CD14-positive monocyte (primary cell): ENCODE measurements at regions not wholly inside any gene's neighbourhood (a gene's known extent, or its start where the extent isn't known, plus 50 kb on each side); places are given as distances from the start of the nearest gene placed in this dataset.

ENCODE experiments used
- DNase-seq, 3 donors: peaks; one replicate each; pipeline ENCODE4 v3.0.0-alpha.2; 2011 to 2022
- H2AFZ ChIP-seq: 2 replicates; pipeline ENCODE4 v1.6.0; 2012; ENCODE audit warnings: mild to moderate bottlenecking, low read depth, low read length, inconsistent platforms; ENCODE audit not compliant: insufficient read depth, poor library complexity, severe bottlenecking
- H3K27ac ChIP-seq, 2 donors: 1 replicate in 1 of 2; 2 replicates in 1 of 2; pipeline ENCODE4 v1.5.1; 2012 to 2013; ENCODE audit warnings: low read length in 2 of 2, control low read depth in 1 of 2, inconsistent platforms in 1 of 2, low read depth in 1 of 2, mild to moderate bottlenecking in 1 of 2
- H3K27me3 ChIP-seq, 2 donors: one replicate each; pipeline versions ENCODE4 v1.6.0 to v1.6.1; 2011 to 2013; ENCODE audit warnings: low read length in 2 of 2; ENCODE audit not compliant: control insufficient read depth in 2 of 2, insufficient read depth in 2 of 2
- H3K36me3 ChIP-seq, 2 donors: replicated peaks in 1 of 2; 1 replicate in 1 of 2; 2 replicates in 1 of 2; pipeline versions ENCODE4 v1.5.1 to v1.6.1; 2012 to 2013; ENCODE audit warnings: low read length in 2 of 2, control low read depth in 1 of 2, inconsistent platforms in 1 of 2, mild to moderate bottlenecking in 1 of 2; ENCODE audit not compliant: insufficient read depth in 2 of 2, control insufficient read depth in 1 of 2
- H3K4me1 ChIP-seq, 2 donors: 1 replicate in 1 of 2; 2 replicates in 1 of 2; pipeline versions ENCODE4 v1.5.1 to v1.6.1; 2012 to 2013; ENCODE audit warnings: low read length in 2 of 2, control low read depth in 1 of 2, inconsistent platforms in 1 of 2, mild to moderate bottlenecking in 1 of 2, moderate library complexity in 1 of 2; ENCODE audit not compliant: insufficient read depth in 2 of 2, control insufficient read depth in 1 of 2
- H3K4me2 ChIP-seq: replicated peaks from 2 replicates; pipeline ENCODE3; 2012; ENCODE audit warnings: low read length, moderate library complexity, mild to moderate bottlenecking; ENCODE audit not compliant: poor library complexity, severe bottlenecking; ENCODE audit errors: extremely low read depth
- H3K4me3 ChIP-seq, 3 experiments: fragments of 200-600 bp in 1 of 3; sonication (generic) in 1 of 3; replicated peaks in 1 of 3; 1 replicate in 2 of 3; 2 replicates in 1 of 3; pipeline ENCODE4 v1.5.1; 2011 to 2013; ENCODE audit warnings: low read length in 3 of 3, mild to moderate bottlenecking in 3 of 3, control low read depth in 2 of 3, low read depth in 2 of 3, inconsistent platforms in 1 of 3, moderate library complexity in 1 of 3
- H3K79me2 ChIP-seq: 2 replicates; pipeline ENCODE4 v1.6.0; 2012; ENCODE audit warnings: mild to moderate bottlenecking, control low read depth, inconsistent platforms, low read length, moderate library complexity; ENCODE audit not compliant: insufficient read depth
- H3K9ac ChIP-seq: 2 replicates; pipeline ENCODE4 v1.6.0; 2017; ENCODE audit warnings: low read length, mild to moderate bottlenecking; ENCODE audit not compliant: insufficient read depth, poor library complexity, severe bottlenecking
- H3K9me3 ChIP-seq, 2 donors: replicated peaks in 1 of 2; 1 replicate in 1 of 2; 2 replicates in 1 of 2; pipeline versions ENCODE4 v1.5.1 to v1.6.1; 2012 to 2013; ENCODE audit warnings: low read length in 2 of 2, control low read depth in 1 of 2; ENCODE audit not compliant: control insufficient read depth in 1 of 2, insufficient read depth in 1 of 2
- H4K20me1 ChIP-seq: 2 replicates; pipeline ENCODE4 v1.6.0; 2012; ENCODE audit warnings: mild to moderate bottlenecking, low read length, control low read depth, moderate library complexity; ENCODE audit not compliant: insufficient read depth
- H3K27ac Mint-ChIP-seq, 7 donors: one replicate each; pipeline ENCODE4 v1.8.0; 2020; ENCODE audit warnings: mild to moderate bottlenecking in 7 of 7, mixed read lengths in 7 of 7, moderate library complexity in 6 of 7, inconsistent platforms in 2 of 7
- H3K27me3 Mint-ChIP-seq, 3 donors: one replicate each; pipeline ENCODE4 v1.8.0; 2021 to 2022; ENCODE audit warnings: low read depth in 3 of 3, mild to moderate bottlenecking in 3 of 3, mixed read lengths in 3 of 3, moderate library complexity in 3 of 3, inconsistent platforms in 1 of 3
- H3K36me3 Mint-ChIP-seq, 2 donors: one replicate each; pipeline ENCODE4 v1.8.0; 2020; ENCODE audit warnings: mixed read lengths in 2 of 2, inconsistent platforms in 1 of 2, mild to moderate bottlenecking in 1 of 2
- H3K4me1 Mint-ChIP-seq: one replicate; pipeline ENCODE4 v1.8.0; 2020; ENCODE audit warnings: mild to moderate bottlenecking, mixed read lengths
- H3K4me3 Mint-ChIP-seq, 2 donors: one replicate each; pipeline ENCODE4 v1.8.0; 2020; ENCODE audit warnings: mild to moderate bottlenecking in 2 of 2, mixed read lengths in 2 of 2, moderate library complexity in 1 of 2
- H3K9me3 Mint-ChIP-seq, 7 donors: one replicate each; pipeline ENCODE4 v1.8.0; 2020 to 2022; ENCODE audit warnings: mixed read lengths in 7 of 7, mild to moderate bottlenecking in 6 of 7, moderate library complexity in 6 of 7, inconsistent platforms in 2 of 7
- WGBS: methylation state at CpG from one replicate; pipeline ENCODE4 v1.1.5; 2013; ENCODE audit warnings: missing lambda C conversion rate; ENCODE audit not compliant: insufficient coverage; 5-methylcytosine and 5-hydroxymethylcytosine counted together
- intact Hi-C, 2 donors: fragments of 100-400 bp; cut with micrococcal nuclease; formaldehyde crosslinking; loops; one replicate each; pipeline versions ENCODE4 v1.15.0 to v1.15.1; 2023
- TF ChIP-seq, protein P1 (sequence below): fragments of 200-600 bp; IDR thresholded peaks from one replicate; pipeline ENCODE4 v1.8.0; 2022; ENCODE audit warnings: antibody characterized with exemption, mild to moderate bottlenecking

- TF ChIP-seq, protein P1, sequence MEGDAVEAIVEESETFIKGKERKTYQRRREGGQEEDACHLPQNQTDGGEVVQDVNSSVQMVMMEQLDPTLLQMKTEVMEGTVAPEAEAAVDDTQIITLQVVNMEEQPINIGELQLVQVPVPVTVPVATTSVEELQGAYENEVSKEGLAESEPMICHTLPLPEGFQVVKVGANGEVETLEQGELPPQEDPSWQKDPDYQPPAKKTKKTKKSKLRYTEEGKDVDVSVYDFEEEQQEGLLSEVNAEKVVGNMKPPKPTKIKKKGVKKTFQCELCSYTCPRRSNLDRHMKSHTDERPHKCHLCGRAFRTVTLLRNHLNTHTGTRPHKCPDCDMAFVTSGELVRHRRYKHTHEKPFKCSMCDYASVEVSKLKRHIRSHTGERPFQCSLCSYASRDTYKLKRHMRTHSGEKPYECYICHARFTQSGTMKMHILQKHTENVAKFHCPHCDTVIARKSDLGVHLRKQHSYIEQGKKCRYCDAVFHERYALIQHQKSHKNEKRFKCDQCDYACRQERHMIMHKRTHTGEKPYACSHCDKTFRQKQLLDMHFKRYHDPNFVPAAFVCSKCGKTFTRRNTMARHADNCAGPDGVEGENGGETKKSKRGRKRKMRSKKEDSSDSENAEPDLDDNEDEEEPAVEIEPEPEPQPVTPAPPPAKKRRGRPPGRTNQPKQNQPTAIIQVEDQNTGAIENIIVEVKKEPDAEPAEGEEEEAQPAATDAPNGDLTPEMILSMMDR = no peak
- Mint-ChIP-seq H3K4me1 (no peaks in the 10 kb centered on the region), H3K27me3 (peaks cover 0 to 2% (median 0%) of the 10 kb centered on the region in 3 donors), H3K36me3 (no peaks in the 10 kb centered on the region), H3K27ac (no peak overlapping the region), H3K4me3 (no peak overlapping the region), H3K9me3 (peaks cover 0 to 7% (median 4%) of the 10 kb centered on the region in 7 donors)
- H3K9me3 ChIP-seq = peaks cover 5 to 7% of the 10 kb centered on the region in 2 donors
- 90% methylated on average over 2 of the region's 4 CpGs for WGBS
- H3K9ac ChIP-seq = no peak overlapping the region
- no peak overlapping the region for H3K4me3 ChIP-seq
- no peak for DNase-seq
- H3K79me2 ChIP-seq = no peaks in the 10 kb centered on the region
- H3K27me3 ChIP-seq = no peaks in the 10 kb centered on the region
- no peak overlapping the region for H2AFZ ChIP-seq
- no peak overlapping the region for H3K27ac ChIP-seq
- intact Hi-C loops = no loop called here
- no peaks in the 10 kb centered on the region for H3K36me3 ChIP-seq
- H3K4me2 ChIP-seq = no peak overlapping the region
- H4K20me1 ChIP-seq = no peaks in the 10 kb centered on the region
- no peaks in the 10 kb centered on the region for H3K4me1 ChIP-seq
Measured at GRCh38 chr13:107434347-107434746, 781.0 kb downstream of the LIG4 start.

DNA sequence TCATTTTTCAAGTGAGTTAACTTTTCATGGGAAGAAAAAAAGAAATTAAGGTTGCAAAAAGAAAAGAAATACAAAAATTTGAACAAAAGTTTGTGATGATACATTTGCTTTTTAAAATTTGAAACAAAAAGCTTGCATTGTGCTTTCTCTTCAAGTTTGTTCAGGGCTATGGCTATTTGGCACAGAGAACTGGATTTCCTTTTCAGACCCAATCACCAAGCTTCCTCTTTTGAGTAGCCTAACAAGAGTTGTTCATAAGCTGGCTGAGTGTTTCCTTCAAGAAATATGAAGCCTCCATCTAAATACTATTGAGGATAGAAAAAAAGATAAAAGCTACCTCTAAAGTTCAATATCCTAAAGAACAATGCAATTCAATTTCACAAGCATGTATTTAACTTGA is 787.8 kb downstream of the LIG4 start:
- Mint-ChIP-seq H3K27ac (no peak overlapping the region), H3K36me3 (no peaks in the 10 kb centered on the region), H3K9me3 (peaks cover 0 to 7% (median 5%) of the 10 kb centered on the region in 7 donors), H3K4me3 (no peak overlapping the region), H3K4me1 (no peaks in the 10 kb centered on the region), H3K27me3 (peaks cover 0 to 3% (median 2%) of the 10 kb centered on the region in 3 donors)
- Histone ChIP-seq H3K27me3 (no peaks in the 10 kb centered on the region), H2AFZ (no peak overlapping the region), H3K4me3 (no peak overlapping the region), H3K4me1 (no peaks in the 10 kb centered on the region), H3K9me3 (peaks cover 5 to 20% of the 10 kb centered on the region in 2 donors), H3K4me2 (no peak overlapping the region), H3K27ac (no peak overlapping the region), H3K9ac (no peak overlapping the region), H4K20me1 (no peaks in the 10 kb centered on the region), H3K79me2 (no peaks in the 10 kb centered on the region), H3K36me3 (no peaks in the 10 kb centered on the region)
- DNase-seq = no peak
- intact Hi-C loops = no loop called here
- TF ChIP-seq, protein P1 = no peak
